22Rv1 (cell line): ENCODE measurements at regions not wholly inside any gene's neighbourhood (a gene's known extent, or its start where the extent isn't known, plus 50 kb on each side); places are given as distances from the start of the nearest gene placed in this dataset.

Source experiments
- CTCF ChIP-seq: fragments of 450-650 bp; IDR thresholded peaks from 2 replicates; pipeline ENCODE4 v1.5.1; 2017; ENCODE audit warnings: mild to moderate bottlenecking
- ZFX ChIP-seq: fragments of 450-650 bp; IDR thresholded peaks from 2 replicates; pipeline ENCODE4 v1.6.1; 2017; ENCODE audit warnings: antibody characterized with exemption, borderline replicate concordance

GRCh38 chr4:72208421-72209075, 176.7 kb downstream of the NPFFR2 start:
- TF ChIP-seq CTCF (no peak), ZFX (no peak)
